ENCODE measurements at regions not wholly inside any gene's neighbourhood (a gene's known extent, or its start where the extent isn't known, plus 50 kb on each side); places are given as distances from the start of the nearest gene placed in this dataset.

DNA sequence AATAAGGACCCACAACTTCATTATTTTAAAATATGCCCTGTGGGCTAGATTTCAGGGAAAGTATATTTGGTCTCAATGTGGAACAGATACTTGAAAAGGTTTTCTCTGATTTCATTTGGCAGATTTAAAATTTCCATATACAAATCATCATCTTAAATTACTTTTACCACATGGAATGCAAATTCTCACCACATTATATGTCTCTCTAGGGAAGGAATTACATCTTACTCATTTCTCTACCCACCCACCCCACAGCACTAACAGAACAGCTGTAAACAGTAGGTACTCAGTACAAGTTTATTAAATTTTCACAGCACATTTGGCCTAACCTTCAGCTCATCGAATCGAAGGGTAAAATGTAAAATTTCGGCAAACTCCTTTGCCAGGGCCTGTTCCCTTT, 104.0 kb downstream of the CYRIA start:
- no peak for DNase-seq

- DNase-seq, result no peak
Observed at GRCh38 chr2:16561251-16561650, 104.4 kb downstream of the CYRIA start.

DNA sequence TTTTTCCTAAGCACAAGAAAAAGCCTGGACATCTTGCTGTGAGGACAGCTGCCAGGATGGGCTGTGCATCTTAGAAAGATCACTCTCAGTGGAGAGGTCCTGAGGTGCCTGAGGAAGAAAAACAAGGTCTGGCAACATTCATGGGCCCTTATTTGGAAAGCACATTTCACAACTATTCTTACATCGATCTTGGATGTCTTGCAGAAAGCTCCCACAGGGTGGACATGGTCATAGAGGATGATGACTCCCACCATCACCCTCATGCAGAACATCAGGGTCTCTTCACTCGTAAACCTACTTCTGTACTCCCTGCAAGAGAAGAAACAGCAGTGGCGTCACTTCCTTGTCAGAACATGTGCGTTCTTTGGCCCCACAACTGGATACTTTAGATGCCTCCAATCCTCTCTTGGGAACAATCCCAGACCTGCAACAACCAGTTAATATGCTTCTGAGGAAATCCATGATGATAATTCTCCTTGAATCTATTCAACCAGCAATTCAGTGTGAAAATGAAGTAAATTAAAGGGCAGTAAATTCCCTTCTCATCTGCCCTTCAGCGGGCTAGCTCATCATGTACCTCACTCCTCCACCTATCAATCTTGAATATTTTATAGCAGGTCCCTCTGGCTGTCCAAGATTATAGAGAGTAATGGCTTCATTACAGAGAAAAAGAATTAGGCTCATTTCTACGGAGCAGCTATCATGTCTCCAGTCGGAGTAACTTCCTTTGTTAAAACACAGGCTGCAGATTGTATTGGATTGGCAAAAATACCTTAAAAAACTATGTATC, 106.2 kb downstream of the CYRIA start:
- DNase-seq, result no peak

GRCh38 chr2:16554060-16554583, 111.5 kb downstream of the CYRIA start:
- DNase-seq, result no peak

DNA sequence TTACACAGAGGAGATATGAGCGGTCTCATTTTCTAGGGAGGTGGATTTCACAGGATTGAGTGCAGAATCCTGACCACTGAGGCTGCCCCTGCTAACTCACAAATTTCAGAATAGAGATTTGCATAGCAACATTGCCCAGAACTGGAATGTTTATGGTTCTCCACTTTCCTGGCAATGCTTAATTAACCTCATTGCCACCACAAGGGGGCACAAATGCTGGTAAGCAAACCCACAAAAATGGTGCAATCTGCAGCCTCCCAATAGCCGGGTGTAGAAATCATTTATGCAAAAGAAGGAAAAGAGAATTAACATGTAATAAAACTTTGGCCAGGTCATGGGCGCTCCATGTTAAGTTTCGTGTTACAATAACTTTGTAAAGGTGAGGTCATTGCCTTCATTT, 112.4 kb downstream of the CYRIA start:
- peak; percentile 17 to 20 for DNase-seq

DNA sequence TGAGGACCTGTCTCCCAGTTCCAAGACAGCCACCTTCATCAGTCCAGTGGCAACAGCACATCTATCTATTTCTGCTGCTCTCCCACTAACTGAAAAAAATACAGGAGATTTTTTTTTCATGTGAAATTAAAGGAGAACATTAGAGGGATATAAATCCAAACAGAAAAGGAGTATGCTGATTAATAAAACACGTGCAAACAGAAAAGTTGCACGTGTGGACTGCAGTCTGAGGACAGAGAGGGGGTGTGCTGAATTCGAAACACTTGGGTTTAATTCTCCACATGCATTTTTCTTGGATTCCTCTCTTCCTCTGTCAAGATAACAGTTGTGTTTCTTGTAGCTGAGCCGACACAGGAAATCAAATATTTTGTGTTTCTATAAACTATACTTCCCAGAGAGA, 113.4 kb downstream of the CYRIA start:
- no peak for DNase-seq

GRCh38 chr2:16548036-16548435, 117.6 kb downstream of the CYRIA start:
- DNase-seq, result no peak

DNA sequence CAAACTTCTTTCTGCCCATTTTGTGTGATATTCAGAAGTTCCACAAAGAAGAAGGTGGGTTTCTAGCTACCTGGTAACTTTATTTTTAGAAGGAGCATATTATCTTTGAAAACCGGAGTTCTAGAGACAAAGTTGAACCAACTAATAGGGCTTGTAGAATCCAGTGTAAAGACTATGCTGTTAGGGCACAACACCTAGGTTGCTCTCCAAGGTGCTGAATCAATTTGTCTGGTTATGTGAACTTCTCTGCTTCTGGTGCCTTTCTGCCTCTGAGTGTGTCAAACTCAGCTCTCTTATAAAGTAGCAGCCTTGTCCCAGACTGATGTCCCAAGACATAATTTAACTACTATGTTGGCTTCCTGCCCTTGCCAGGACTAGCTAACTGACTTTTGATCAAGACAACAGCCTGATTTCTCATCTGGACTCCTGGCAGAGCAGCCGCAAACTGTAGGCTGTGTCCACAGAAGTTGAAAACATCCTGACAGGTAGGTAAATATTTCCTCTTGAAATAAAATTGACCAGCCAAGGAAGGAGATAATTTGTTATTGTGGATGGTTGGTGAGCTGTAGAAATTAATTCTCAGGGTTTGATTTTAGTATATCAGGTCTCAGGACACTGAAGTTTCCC, 119.4 kb downstream of the CYRIA start:
- no peak for DNase-seq

- DNase-seq, result no peak
Observed at GRCh38 chr2:16538707-16539106, 126.9 kb downstream of the CYRIA start.

DNA sequence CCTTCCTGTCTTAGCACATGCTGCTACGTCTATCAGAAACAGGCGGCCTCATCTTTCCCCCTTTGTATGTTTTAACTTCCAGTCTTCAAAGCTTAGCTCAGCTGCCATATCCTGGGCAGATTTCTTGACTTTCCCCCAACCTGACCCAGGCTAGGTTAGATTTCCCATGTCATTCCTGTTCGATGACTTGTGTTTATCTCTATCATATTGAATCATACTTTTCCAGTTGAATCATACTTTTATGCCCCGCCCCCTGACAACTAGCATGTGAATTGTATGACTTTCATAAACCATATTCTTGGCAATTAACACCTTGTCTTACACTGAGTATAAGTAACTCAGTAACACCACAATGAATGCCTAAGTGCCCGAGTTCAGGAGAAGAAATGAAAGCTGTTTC, 128.3 kb downstream of the CYRIA start:
- no peak for DNase-seq

DNA sequence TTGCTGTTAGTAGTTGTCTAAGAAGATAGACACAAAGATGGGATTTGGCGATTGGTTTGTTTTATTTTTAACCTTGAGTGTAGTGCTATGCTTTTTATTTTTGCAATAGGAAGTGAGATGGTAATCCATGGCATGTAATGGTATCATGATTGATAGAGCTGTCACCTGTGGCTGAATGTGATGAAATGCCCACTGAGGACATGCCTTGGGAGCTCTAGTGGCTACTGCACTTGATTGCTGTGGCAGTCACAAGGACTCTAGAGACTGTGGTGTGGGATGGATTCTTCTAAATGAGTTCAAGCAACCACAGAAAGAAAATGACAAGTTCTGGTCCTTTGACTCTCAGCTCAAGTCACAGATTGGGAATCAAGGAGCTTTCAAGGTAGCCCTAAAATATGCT, 139.4 kb downstream of the CYRIA start:
- no peak for DNase-seq

DNA sequence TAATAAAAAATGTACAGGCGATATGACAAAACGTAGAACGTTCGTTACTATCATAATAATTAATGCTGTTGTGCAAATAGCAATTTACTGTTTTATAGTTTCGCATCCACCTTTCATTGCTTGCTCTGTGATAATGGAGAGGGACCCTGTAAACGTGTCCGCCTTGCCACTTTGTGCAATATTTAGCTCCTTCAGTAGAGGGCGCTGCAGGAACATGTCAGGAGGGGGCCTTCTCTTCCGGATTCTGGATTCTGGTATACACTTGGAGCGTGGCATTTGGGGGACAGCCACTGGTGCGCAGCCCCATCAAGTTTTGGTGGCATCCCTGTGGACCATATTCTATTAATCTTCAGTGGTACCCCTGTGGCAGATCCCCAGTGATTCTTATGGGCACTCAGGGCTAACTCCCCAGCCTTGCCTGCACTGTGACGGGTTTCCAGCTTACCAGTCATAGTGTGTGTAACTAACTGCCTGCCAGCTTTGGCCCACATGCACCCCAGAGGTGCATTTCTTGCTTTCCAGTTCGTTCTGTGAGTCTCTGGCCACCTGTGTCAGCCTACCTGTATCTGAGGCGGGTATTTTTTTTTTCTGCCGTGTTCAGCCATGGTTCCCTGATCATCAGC, 140.3 kb downstream of the CYRIA start:
- DNase-seq, result peak in 1 of 2 donors; percentile 22

DNA sequence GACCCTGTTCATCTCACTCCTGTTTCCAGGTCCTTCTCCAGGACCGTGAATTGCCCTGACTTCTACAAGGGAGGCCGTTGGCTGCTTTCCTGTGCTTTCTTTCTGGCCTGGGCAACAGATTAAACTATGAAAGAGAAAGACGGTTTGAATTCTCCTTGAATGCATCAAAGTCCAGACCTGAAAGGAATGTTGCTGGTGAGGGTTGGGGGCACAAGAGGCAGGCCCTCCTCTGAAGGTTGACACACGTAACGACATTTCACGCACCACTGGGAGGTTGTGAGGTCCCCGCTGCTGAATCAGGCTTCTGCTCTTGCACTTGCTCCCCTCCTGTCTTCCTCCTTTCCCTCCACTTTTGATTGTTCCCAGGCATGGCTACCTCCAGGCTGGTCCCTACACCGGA, 141.9 kb downstream of the CYRIA start:
- no peak for DNase-seq

DNA sequence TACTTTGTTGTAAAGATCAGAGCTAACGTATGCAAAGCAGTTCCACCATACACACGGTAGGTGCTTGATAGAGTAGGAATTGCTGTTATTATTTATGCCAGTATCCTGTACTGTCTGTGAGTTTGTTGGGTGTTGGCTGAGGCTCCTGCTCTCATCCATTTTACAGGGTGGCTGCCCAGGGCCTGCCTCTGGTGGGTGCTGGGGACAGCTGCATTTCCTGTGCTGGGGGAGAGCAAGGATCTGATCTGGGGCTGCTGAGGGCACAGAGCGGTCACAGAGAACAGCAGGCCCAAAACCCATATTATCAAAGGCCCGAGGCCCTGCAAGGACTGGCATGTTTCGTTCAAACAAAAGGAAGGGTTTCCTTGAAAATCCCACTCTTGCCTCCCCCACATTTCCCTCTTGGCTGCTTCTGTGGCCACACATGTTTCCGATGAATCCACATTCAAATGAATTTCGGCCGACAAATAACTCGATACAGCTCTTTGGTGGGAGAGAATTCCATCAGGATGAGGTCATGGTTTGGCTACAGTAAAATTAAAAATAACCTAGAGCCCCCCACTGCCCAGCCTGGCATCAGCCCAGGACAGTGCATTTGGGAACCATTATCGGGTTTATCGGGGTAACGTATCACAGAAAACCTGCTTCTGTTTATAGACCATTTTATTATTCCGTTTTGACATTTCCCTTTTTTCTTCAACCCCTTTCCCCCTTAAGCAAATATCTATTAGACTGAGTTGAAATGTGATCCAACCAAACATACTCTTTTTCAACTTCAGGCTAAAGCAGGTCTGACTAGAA, 143.4 kb downstream of the CYRIA start:
- no peak for DNase-seq

DNA sequence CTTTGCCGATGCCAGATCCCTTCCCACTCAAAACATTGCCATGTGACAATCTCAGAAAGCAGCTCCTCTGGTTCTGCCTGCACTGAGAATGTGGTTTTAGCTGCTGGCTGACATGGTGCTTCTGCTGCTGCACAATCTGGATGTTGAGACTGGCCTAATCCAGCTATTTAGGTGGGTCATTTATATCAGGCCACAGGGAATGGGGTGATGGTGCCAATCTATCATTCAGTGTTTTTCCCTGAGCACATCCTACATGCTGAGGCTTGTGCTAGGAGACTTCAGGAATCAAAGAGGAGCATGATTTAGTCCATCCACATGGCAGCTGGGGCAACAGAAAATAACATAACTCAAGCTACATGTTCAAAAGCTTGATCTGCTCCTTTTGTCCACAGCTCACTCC, 144.7 kb downstream of the CYRIA start:
- no peak for DNase-seq

- DNase-seq, result no peak
Observed at GRCh38 chr2:16515696-16516095, 149.9 kb downstream of the CYRIA start.

DNA sequence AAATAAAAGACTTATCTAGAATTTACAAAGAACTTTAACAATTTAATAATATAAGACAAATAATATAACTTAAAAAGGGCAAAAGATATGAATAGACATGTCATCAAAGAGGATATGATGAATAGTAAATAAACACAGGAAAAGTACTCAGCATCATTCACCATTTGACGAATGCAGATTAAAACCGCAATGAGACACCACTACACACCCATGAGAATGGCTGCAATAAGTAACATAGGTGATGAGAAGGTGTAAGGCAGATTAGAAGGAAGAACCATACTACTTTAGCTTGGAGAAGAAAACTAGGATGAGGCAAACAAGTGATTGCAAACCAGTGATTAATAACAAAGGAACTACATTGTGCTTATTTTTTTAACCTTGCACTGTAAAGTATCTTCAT, 152.0 kb downstream of the CYRIA start:
- DNase-seq, result no peak

GRCh38 chr2:16511041-16511440, 154.6 kb downstream of the CYRIA start:
- no peak for DNase-seq

GRCh38 chr2:16509042-16509441, 156.6 kb downstream of the CYRIA start:
- DNase-seq, result no peak

DNA sequence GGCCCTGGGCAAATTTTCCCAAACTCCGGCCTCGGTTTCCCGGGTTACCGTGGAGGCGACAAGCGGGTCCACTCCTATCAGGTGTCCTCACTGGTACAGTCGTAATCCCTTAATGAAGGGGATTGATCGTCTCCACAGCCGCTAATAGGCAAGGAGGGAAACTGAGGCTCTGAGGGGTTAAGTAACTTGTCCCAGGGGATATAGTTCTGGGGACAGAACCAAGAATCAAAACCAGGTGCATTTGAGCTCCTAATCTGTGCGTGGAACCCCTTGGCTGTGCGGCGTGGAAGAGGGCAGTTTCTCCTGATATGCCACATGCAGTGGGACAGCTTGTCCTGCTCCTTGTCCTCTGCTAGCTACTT, 157.2 kb downstream of the CYRIA start:
- DNase-seq, result no peak

DNA sequence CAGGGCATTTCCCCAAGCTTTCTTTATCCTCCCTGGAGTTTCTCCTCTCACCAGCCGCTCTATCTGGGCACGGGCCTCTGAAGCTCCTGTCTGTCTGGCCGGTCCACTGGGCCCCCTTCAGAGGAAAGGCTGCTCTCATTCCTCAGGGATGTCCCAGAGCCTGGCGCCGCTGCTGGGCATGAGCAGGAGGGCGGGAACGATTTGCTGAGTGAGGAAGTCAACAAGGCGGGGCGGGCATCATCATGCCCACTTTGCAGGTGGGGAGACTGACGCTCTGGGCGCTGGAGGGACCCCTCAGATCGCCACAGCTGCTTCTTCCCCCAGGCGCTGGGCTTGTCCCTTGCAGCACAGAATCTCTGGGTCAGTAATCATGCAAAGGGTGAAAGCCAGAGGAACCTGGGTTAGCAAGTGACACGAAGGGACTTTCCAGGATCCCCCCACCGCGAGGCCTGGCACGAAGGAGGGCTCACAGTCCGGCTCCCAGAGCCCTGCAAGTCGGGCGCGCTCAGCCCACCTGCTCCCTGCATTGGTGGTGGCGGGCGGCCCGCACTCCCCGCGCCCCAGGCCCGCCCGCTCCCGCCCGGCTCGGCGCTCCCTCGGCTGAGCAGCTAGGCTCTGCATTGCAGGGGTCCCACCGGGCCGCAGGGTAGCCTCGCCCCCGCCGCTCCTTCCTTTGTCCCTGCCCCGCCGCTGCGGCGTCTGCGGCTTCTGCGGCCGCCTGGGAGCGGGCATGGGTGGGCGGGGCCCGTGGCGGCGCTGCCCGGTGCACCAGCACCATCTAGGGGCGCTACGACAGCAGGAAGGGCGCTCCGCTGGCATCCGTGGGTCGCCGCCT, 157.8 kb downstream of the CYRIA start:
- peak in 1 of 2 donors; percentile 39 for DNase-seq

- no peak for DNase-seq
Observed at GRCh38 chr2:16506366-16506765, 159.3 kb downstream of the CYRIA start.

Measured in stimulated activated CD4-positive, alpha-beta T cell treated with anti-CD3 and anti-CD28 coated beads, Interleukin-2, amount 100 ng/mL, for 24 hours (primary cell).